Activated CD4-positive, alpha-beta T cell treated with anti-CD3 and anti-CD28 coated beads, Interleukin-2, amount 10 ng/mL, durations not matched to agents 7 days and 5 days (primary cell): ENCODE measurements at regions not wholly inside any gene's neighbourhood (a gene's known extent, or its start where the extent isn't known, plus 50 kb on each side); places are given as distances from the start of the nearest gene placed in this dataset.

Experiments
- CTCF ChIA-PET: fragments of 350-600 bp; sonication (Branson Sonifier 250); formaldehyde crosslinking; loops from one replicate; lab custom pipeline; 2021; ENCODE audit warnings: antibody characterized with exemption; lab: Charles Lee
- POLR2A ChIA-PET: fragments of 350-600 bp; sonication (Branson Sonifier 250); formaldehyde crosslinking; loops from one replicate; lab custom pipeline; 2021; ENCODE audit warnings: antibody characterized with exemption; lab: Charles Lee
- DNase-seq: peaks from one replicate; pipeline ENCODE4 v3.0.0-alpha.2; 2020
- H3K27ac Mint-ChIP-seq: one replicate; pipeline ENCODE4 v1.8.0; 2021; ENCODE audit warnings: mild to moderate bottlenecking, moderate library complexity, mixed read lengths
- H3K27me3 Mint-ChIP-seq: one replicate; pipeline ENCODE4 v1.8.0; 2021; ENCODE audit warnings: mixed read lengths
- H3K36me3 Mint-ChIP-seq: one replicate; pipeline ENCODE4 v1.8.0; 2021; ENCODE audit warnings: low read depth, mixed read lengths
- H3K4me1 Mint-ChIP-seq: one replicate; pipeline ENCODE4 v1.8.0; 2021; ENCODE audit warnings: mixed read lengths
- H3K4me3 Mint-ChIP-seq: one replicate; pipeline ENCODE4 v1.8.0; 2021; ENCODE audit warnings: mild to moderate bottlenecking, moderate library complexity, mixed read lengths
- H3K9me3 Mint-ChIP-seq: one replicate; pipeline ENCODE4 v1.8.0; 2021; ENCODE audit warnings: mixed read lengths

DNA sequence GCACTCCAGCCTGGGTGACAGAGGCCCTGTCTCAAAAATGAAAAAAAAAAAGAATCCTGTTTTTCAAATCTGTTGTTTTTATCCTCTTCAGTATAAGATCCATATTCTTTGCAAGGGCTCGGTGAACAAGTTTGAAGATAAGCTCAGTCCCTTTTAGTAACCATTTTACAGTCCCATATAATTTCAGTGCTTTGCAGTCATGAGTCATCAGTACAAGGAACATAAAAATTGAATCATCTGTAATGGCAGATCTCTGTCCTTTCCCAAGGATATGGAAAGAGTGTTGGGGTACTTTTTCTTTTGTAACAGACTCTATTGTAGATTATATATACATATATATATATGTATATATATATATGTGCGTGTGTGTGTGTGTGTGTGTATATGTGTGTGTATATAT is 52.2 kb upstream of the ZPBP start:
- DNase-seq: no peak
- peaks cover 70% of the 10 kb centered on the region for H3K4me1 Mint-ChIP-seq
- no peaks in the 10 kb centered on the region for H3K27me3 Mint-ChIP-seq
- POLR2A ChIA-PET: no interaction called here
- CTCF ChIA-PET: interaction anchor here (0.6 to 1.4 kb wide), 5 partner anchors 60 to 271 kb away, joined by 3 to 4 read pairs (median 3); no protein-coding TSS in a partner anchor
- peaks cover 3% of the 10 kb centered on the region for H3K36me3 Mint-ChIP-seq
- H3K9me3 Mint-ChIP-seq: no peaks in the 10 kb centered on the region
- no peak overlapping the region for H3K27ac Mint-ChIP-seq
- no peak overlapping the region for H3K4me3 Mint-ChIP-seq
